ENCODE measurements at regions not wholly inside any gene's neighbourhood (a gene's known extent, or its start where the extent isn't known, plus 50 kb on each side); places are given as distances from the start of the nearest gene placed in this dataset.
"Not testable (repeated sequence)": the region's sequence is repeated elsewhere in the genome, so short reads cannot be mapped to it uniquely, and the experiment has no call there.

DNA sequence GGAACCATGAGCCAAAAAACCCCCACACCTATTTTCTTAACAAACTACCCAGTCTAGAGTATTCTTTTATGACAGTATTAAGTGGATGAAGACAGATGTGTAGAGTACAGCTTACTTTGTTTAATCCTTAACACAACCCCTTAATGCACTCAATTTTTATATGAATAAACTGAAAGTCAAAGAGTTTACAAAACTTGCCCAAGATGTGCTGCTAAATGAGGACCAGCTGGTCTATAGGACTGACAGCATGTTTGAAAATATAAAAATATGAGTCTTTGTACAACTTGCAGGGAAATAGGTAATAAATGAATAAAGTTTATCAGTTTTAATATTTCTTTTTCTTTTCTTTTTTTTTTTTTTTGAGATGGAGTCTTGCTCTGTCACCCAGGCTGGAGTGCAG lies 102.3 kb downstream of the ZFY start:
- H3K27me3 ChIP-seq (ENCODE audit: control insufficient read depth, insufficient read depth, low read length), result no peaks in the 10 kb centered on the region
- ChIA-PET CTCF (no interaction called here), POLR2A (no interaction called here)
- TF ChIP-seq, protein P1, sequence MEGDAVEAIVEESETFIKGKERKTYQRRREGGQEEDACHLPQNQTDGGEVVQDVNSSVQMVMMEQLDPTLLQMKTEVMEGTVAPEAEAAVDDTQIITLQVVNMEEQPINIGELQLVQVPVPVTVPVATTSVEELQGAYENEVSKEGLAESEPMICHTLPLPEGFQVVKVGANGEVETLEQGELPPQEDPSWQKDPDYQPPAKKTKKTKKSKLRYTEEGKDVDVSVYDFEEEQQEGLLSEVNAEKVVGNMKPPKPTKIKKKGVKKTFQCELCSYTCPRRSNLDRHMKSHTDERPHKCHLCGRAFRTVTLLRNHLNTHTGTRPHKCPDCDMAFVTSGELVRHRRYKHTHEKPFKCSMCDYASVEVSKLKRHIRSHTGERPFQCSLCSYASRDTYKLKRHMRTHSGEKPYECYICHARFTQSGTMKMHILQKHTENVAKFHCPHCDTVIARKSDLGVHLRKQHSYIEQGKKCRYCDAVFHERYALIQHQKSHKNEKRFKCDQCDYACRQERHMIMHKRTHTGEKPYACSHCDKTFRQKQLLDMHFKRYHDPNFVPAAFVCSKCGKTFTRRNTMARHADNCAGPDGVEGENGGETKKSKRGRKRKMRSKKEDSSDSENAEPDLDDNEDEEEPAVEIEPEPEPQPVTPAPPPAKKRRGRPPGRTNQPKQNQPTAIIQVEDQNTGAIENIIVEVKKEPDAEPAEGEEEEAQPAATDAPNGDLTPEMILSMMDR (IDR thresholded peaks at IDR 0.05; ENCODE audit: low read depth, low read length), result no peak
- no peak overlapping the region for H3K4me3 ChIP-seq (ENCODE audit: low read depth, low read length)
- no peak for DNase-seq (ENCODE audit: low read depth, low spot score)
- no peaks in the 10 kb centered on the region for H3K9me3 ChIP-seq (ENCODE audit: control insufficient read depth, insufficient read depth, low read length)
- no peak overlapping the region for H3K27ac ChIP-seq (ENCODE audit: low read depth, low read length)

DNA sequence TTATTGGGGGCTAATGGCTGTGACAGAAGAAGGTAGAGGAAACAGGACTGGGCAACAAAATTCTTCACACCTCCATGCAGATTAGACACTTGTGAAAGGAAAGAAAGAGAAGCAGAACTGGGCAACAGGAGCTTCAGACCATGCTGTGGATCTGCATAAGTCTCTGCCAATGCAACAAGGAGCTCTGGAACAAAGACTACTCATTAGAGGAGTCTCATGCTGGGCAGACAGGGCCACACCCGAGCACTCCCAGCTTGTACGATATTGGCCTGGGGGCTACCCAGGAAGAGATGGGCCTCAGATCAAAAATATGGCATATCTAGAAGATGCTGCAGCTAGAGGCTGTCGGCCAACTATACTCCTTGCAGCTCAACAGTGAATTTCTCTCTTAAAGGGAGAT lies 105.2 kb downstream of the ZFY start:
- no peak overlapping the region for H3K27ac ChIP-seq (ENCODE audit: low read depth, low read length)
- TF ChIP-seq, protein P1 (IDR thresholded peaks at IDR 0.05; ENCODE audit: low read depth, low read length), result no peak
- no peaks in the 10 kb centered on the region for H3K9me3 ChIP-seq (ENCODE audit: control insufficient read depth, insufficient read depth, low read length)
- POLR2A ChIA-PET, result no interaction called here
- no peak overlapping the region for H3K4me3 ChIP-seq (ENCODE audit: low read depth, low read length)
- H3K27me3 ChIP-seq (ENCODE audit: control insufficient read depth, insufficient read depth, low read length), result no peaks in the 10 kb centered on the region
- DNase-seq (ENCODE audit: low read depth, low spot score), result no peak
- CTCF ChIA-PET, result no interaction called here

- Histone ChIP-seq H3K27ac (ENCODE audit: low read depth, low read length) (no peak overlapping the region), H3K9me3 (ENCODE audit: control insufficient read depth, insufficient read depth, low read length) (no peaks in the 10 kb centered on the region), H3K4me3 (ENCODE audit: low read depth, low read length) (no peak overlapping the region), H3K27me3 (ENCODE audit: control insufficient read depth, insufficient read depth, low read length) (no peaks in the 10 kb centered on the region)
- ChIA-PET CTCF (no interaction called here), POLR2A (no interaction called here)
- TF ChIP-seq, protein P1 (IDR thresholded peaks at IDR 0.05; ENCODE audit: low read depth, low read length), result no peak
- no peak for DNase-seq (ENCODE audit: low read depth, low spot score)
Measured at GRCh38 chrY:3041985-3042384, 106.8 kb downstream of the ZFY start.

- ChIA-PET POLR2A (no interaction called here), CTCF (no interaction called here)
- no peaks in the 10 kb centered on the region for H3K27me3 ChIP-seq (ENCODE audit: control insufficient read depth, insufficient read depth, low read length)
- DNase-seq (ENCODE audit: low read depth, low spot score), result no peak
- no peak overlapping the region for H3K27ac ChIP-seq (ENCODE audit: low read depth, low read length)
- H3K9me3 ChIP-seq (ENCODE audit: control insufficient read depth, insufficient read depth, low read length), result no peaks in the 10 kb centered on the region
- no peak overlapping the region for H3K4me3 ChIP-seq (ENCODE audit: low read depth, low read length)
- TF ChIP-seq, protein P1 (IDR thresholded peaks at IDR 0.05; ENCODE audit: low read depth, low read length), result no peak
Measured at GRCh38 chrY:3042901-3043300, 107.7 kb downstream of the ZFY start.

- H3K4me3 ChIP-seq (ENCODE audit: low read depth, low read length), result no peak overlapping the region
- H3K9me3 ChIP-seq (ENCODE audit: control insufficient read depth, insufficient read depth, low read length), result no peaks in the 10 kb centered on the region
- no peaks in the 10 kb centered on the region for H3K27me3 ChIP-seq (ENCODE audit: control insufficient read depth, insufficient read depth, low read length)
- TF ChIP-seq, protein P1 (IDR thresholded peaks at IDR 0.05; ENCODE audit: low read depth, low read length), result no peak
- POLR2A ChIA-PET, result no interaction called here
- no peak overlapping the region for H3K27ac ChIP-seq (ENCODE audit: low read depth, low read length)
- DNase-seq (ENCODE audit: low read depth, low spot score), result no peak
- CTCF ChIA-PET, result no interaction called here
Measured at GRCh38 chrY:3045048-3045447, 109.9 kb downstream of the ZFY start.

DNA sequence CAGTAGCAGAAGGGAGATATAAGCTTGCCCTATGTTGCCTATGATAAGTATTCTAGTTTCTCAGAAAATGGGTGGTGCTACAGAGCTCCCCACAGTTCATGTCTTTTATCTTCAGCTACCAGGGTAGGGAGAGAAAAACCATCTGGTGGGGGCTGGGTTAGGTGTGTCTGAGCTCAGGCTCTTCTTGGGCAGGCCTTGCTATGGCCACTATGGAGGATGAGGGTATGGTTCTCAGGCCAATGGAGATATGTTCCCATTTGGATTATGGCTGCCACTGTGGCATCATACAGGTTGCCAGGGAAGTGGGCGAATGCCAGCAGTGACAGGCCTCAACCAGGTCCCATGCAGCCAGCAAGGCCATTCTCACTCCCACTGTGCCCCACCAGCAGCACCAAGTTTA lies 120.3 kb downstream of the ZFY start:
- H3K9me3 ChIP-seq (ENCODE audit: control insufficient read depth, insufficient read depth, low read length); CTCF ChIA-PET; POLR2A ChIA-PET: not testable (repeated sequence)

GRCh38 chrY:3058342-3058741 lies 123.2 kb downstream of the ZFY start:
- H3K9me3 ChIP-seq (ENCODE audit: control insufficient read depth, insufficient read depth, low read length); POLR2A ChIA-PET; H3K27ac ChIP-seq (ENCODE audit: low read depth, low read length); DNase-seq (ENCODE audit: low read depth, low spot score); CTCF ChIA-PET; H3K27me3 ChIP-seq (ENCODE audit: control insufficient read depth, insufficient read depth, low read length); H3K4me3 ChIP-seq (ENCODE audit: low read depth, low read length): not testable (repeated sequence)

More for the DNA sequence above, 120.3 kb downstream of the ZFY start:
- H3K4me3 ChIP-seq (ENCODE audit: low read depth, low read length); H3K27me3 ChIP-seq (ENCODE audit: control insufficient read depth, insufficient read depth, low read length); H3K27ac ChIP-seq (ENCODE audit: low read depth, low read length); DNase-seq (ENCODE audit: low read depth, low spot score): not testable (repeated sequence)

DNA sequence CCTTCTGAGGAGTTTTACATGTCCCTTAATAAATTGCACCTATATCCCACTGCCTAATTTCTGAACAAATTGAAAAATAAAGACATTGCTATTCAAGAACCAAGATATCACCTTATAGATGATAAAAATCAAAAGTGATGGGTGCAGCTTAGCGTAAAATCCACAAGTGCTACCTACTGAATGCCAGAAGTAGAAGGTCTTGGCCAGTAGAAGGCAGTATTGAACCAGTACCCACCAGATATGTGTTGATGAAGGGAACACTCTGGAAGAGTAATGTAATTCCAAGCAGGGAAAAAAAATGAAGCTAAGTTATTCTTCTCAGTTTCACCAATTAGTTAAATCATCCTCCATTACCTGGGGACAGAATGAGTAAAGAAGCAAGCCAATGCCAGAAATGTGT lies 125.5 kb downstream of the ZFY start:
- H3K27me3 ChIP-seq (ENCODE audit: control insufficient read depth, insufficient read depth, low read length); H3K9me3 ChIP-seq (ENCODE audit: control insufficient read depth, insufficient read depth, low read length); POLR2A ChIA-PET; H3K4me3 ChIP-seq (ENCODE audit: low read depth, low read length); H3K27ac ChIP-seq (ENCODE audit: low read depth, low read length); CTCF ChIA-PET; DNase-seq (ENCODE audit: low read depth, low spot score): not testable (repeated sequence)

Data from AG04450 (cell line).